Parathyroid adenoma (tissue), 2 donors: ENCODE measurements at regions not wholly inside any gene's neighbourhood (a gene's known extent, or its start where the extent isn't known, plus 50 kb on each side); places are given as distances from the start of the nearest gene placed in this dataset.

ENCODE experiments used
- H2AFZ ChIP-seq: fragments of 300-600 bp; sonication (generic); one replicate; pipeline ENCODE4 v1.7.0; 2017; ENCODE audit warnings: antibody characterized with exemption, mild to moderate bottlenecking
- H3K27ac ChIP-seq: fragments of 300-600 bp; sonication (generic); one replicate; pipeline ENCODE4 v1.7.0; 2017
- H3K27me3 ChIP-seq: fragments of 300-600 bp; sonication (generic); one replicate; pipeline ENCODE4 v1.7.0; 2017; ENCODE audit warnings: low read length; ENCODE audit not compliant: control insufficient read depth, insufficient read depth
- H3K36me3 ChIP-seq: fragments of 300-600 bp; sonication (generic); one replicate; pipeline ENCODE4 v1.7.0; 2017; ENCODE audit warnings: low read length; ENCODE audit not compliant: control insufficient read depth, insufficient read depth
- H3K4me1 ChIP-seq: fragments of 300-600 bp; sonication (generic); one replicate; pipeline ENCODE4 v1.7.0; 2017; ENCODE audit warnings: control low read depth
- H3K4me2 ChIP-seq: fragments of 300-600 bp; sonication (generic); one replicate; pipeline ENCODE4 v1.7.0; 2017; ENCODE audit warnings: low read length
- H3K4me3 ChIP-seq: fragments of 300-600 bp; sonication (generic); one replicate; pipeline ENCODE4 v1.7.0; 2017; ENCODE audit warnings: low read depth, low read length
- H3K79me2 ChIP-seq: fragments of 300-600 bp; sonication (generic); one replicate; pipeline ENCODE4 v1.7.0; 2017; ENCODE audit warnings: control low read depth
- H3K9ac ChIP-seq: fragments of 300-600 bp; sonication (generic); one replicate; pipeline ENCODE4 v1.7.0; 2017; ENCODE audit warnings: mild to moderate bottlenecking
- H3K9me3 ChIP-seq: fragments of 300-600 bp; sonication (generic); one replicate; pipeline ENCODE4 v1.7.0; 2017; ENCODE audit warnings: low read length; ENCODE audit not compliant: control insufficient read depth
- TF ChIP-seq, protein P1 (sequence below): fragments of 300-600 bp; sonication (generic); IDR thresholded peaks from one replicate; pipeline ENCODE4 v1.7.0; 2017; ENCODE audit warnings: antibody characterized with exemption, mild to moderate bottlenecking
- donor health status: primary hyperparathyroidism.

DNA sequence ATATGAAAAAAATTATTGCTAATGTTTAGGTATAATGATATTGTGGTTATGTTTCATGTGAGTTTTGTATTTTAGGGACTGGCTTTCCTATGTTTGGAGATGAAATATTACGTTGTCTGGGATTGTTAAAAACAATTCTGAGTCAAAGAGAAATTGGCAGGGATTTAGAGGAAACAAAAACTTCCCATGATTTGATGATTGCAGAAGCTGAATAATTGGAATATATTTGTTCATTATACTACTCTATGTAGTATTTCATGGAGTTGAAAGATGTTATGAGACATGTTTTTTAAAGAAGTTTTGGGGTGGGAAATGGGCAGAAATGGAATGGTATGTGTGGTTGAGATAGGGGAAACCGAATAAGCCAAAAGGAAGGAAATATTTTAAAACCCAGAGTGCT lies 1392.9 kb downstream of the EFNB2 start:
- H3K4me1 ChIP-seq = no peaks in the 10 kb centered on the region
- TF ChIP-seq, protein P1, sequence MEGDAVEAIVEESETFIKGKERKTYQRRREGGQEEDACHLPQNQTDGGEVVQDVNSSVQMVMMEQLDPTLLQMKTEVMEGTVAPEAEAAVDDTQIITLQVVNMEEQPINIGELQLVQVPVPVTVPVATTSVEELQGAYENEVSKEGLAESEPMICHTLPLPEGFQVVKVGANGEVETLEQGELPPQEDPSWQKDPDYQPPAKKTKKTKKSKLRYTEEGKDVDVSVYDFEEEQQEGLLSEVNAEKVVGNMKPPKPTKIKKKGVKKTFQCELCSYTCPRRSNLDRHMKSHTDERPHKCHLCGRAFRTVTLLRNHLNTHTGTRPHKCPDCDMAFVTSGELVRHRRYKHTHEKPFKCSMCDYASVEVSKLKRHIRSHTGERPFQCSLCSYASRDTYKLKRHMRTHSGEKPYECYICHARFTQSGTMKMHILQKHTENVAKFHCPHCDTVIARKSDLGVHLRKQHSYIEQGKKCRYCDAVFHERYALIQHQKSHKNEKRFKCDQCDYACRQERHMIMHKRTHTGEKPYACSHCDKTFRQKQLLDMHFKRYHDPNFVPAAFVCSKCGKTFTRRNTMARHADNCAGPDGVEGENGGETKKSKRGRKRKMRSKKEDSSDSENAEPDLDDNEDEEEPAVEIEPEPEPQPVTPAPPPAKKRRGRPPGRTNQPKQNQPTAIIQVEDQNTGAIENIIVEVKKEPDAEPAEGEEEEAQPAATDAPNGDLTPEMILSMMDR = no peak
- no peaks in the 10 kb centered on the region for H3K36me3 ChIP-seq

DNA sequence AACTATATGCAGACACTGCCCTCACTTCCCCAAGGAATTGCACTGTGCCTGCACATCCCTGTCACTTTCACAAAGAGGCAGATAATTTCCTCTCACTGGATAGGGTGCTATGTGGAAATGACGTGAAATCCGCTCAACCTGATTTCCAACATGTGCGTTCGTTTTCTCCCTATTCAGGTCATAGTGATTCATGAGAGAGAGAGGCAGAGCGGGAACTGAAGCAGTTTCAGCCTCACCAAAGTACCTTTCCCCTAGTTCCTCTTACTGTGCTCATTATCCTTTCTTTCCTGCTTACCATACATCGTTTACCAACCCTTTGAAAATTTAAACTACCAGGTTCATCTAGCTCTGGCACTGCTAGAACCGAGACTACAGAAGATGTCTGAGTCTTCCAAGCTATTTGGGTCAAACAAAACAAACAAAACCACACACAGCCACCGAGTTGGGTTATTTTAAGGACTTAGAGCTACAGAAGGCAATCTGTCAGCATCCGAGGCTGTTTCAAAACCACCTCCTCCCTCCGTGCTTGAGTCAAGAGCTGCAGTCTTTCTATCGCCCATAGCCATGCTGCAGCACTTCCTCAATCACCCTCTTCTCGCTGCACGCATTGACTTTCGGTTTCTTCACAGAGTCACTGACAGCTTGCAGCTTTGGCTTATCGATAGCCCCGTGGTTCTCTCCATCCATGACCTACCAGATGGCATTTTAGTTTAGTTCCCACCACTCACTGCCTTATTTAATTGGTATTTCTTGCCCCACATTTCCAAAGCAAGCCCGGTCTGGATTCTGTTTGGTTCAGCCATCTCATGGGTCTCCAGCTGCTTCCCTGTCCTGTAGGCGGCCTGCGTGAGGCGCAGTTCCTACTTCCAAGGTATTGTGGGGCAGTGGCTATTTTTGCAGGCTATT lies 1395.8 kb downstream of the EFNB2 start:
- peak overlapping the region; percentile 77 for H3K4me2 ChIP-seq
- H3K36me3 ChIP-seq = no peaks in the 10 kb centered on the region
- H3K79me2 ChIP-seq = no peaks in the 10 kb centered on the region
- no peaks in the 10 kb centered on the region for H3K9me3 ChIP-seq
- peak overlapping the region; percentile 46 for H2AFZ ChIP-seq
- H3K4me1 ChIP-seq = no peaks in the 10 kb centered on the region
- peak overlapping the region; percentile 59 for H3K27ac ChIP-seq
- no peak overlapping the region for H3K9ac ChIP-seq
- peak overlapping the region; percentile 71 for H3K4me3 ChIP-seq
- TF ChIP-seq, protein P1 = no peak
- H3K27me3 ChIP-seq = no peaks in the 10 kb centered on the region

More for the DNA sequence above, 1392.9 kb downstream of the EFNB2 start:
- Histone ChIP-seq H3K27ac (no peak overlapping the region), H3K9me3 (no peaks in the 10 kb centered on the region), H3K9ac (no peak overlapping the region), H2AFZ (no peak overlapping the region), H3K27me3 (no peaks in the 10 kb centered on the region), H3K79me2 (no peaks in the 10 kb centered on the region), H3K4me2 (no peak overlapping the region), H3K4me3 (no peak overlapping the region)

DNA sequence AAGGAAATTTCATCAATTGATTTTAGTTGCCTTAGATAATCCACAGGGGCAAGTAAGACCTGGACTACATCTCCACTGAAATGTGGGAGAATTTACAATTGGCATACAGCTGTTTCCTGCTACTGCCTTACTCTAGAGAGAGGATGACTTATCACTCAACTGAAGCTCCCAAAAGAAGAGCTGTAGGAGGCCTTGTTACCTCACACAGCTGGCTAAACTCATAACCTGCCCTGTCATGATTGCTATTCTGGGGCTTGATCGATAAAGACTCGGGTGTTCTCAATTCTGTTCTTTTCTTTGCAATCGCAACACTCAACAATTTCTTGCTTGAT lies 1396.4 kb downstream of the EFNB2 start:
- H3K27me3 ChIP-seq = no peaks in the 10 kb centered on the region
- no peaks in the 10 kb centered on the region for H3K4me1 ChIP-seq
- H3K9me3 ChIP-seq = no peaks in the 10 kb centered on the region
- H3K4me2 ChIP-seq = peak overlapping the region; percentile 77
- no peak overlapping the region for H3K27ac ChIP-seq
- H2AFZ ChIP-seq = no peak overlapping the region
- no peak overlapping the region for H3K9ac ChIP-seq
- no peaks in the 10 kb centered on the region for H3K79me2 ChIP-seq
- H3K4me3 ChIP-seq = no peak overlapping the region
- TF ChIP-seq, protein P1 = no peak
- H3K36me3 ChIP-seq = no peaks in the 10 kb centered on the region

DNA sequence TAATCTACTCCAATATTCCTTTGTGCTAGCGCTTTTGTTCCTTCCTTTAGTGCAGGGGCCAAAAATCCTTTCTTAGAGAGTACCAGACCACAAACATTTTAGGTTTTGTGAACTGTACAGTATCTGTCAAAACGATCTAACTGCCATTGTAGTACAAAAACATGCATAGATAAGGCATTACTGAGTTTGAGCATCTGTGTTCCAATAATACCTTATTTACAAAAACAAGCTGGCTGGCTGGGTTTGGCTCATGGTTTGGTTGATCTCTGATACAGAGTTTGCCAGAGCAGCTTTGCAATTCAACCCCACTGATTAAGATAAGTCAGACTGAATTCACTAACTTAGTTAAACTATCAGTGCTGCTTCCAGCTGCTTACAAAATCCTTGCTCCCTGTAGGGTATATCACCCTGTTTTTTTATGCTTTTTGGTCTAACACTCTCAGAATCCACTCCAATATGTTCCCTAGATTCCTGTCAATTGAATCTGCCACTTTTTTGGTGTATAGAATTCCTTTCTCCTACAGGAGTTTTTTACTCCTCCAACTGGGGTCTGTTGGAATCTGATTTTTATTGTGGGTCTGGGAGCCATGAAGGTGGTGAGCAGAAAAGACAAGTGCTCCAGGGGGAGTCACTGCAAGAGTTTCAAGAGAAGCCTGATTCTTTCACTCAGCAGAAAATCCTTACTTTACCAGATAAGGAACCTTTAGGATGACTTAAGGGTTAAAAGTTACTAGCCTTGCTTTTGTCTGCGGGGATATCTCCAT lies 1399.4 kb downstream of the EFNB2 start:
- Histone ChIP-seq H3K4me3 (no peak overlapping the region), H3K27ac (no peak overlapping the region)

More for the DNA sequence above, 1399.4 kb downstream of the EFNB2 start:
- H3K4me1 ChIP-seq = no peaks in the 10 kb centered on the region
- H3K79me2 ChIP-seq = no peaks in the 10 kb centered on the region
- no peak overlapping the region for H3K4me2 ChIP-seq
- H3K9ac ChIP-seq = no peak overlapping the region
- H3K36me3 ChIP-seq = no peaks in the 10 kb centered on the region
- TF ChIP-seq, protein P1 = no peak
- H3K9me3 ChIP-seq = no peaks in the 10 kb centered on the region
- no peaks in the 10 kb centered on the region for H3K27me3 ChIP-seq
- H2AFZ ChIP-seq = no peak overlapping the region
